ENCODE measurements at regions not wholly inside any gene's neighbourhood (a gene's known extent, or its start where the extent isn't known, plus 50 kb on each side); places are given as distances from the start of the nearest gene placed in this dataset.

DNA sequence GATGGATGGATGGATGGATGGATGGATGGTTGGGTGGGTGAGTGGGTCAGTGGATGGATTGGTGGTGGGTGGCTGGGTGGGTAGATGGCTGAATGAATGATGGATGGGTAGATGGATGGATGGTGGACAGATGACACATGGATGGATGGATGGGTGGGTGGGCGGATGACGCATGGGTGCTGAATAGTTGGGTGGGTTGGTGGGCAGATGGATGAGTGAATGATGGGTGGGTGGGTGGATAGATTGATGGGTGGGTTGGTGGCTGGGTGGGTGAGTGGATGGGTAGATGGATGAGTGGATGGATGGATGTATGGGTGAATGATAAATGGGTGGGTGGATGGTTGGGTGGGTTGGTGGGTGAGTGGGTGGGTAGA, 69.9 kb upstream of the NKX1-1 start:
- intact Hi-C loops (cut with DNase I; ENCODE audit: low total_unique reads), result no loop called here
- Histone ChIP-seq H3K36me3 (no peaks in the 10 kb centered on the region), H3K4me3 (no peak overlapping the region), H3K27me3 (peaks cover 0 to 40% of the 10 kb centered on the region in 2 donors), H3K4me1 (peaks cover 0 to 12% (median 5%) of the 10 kb centered on the region in 4 donors), H3K27ac (no peak overlapping the region), H3K9me3 (peaks cover 0 to 18% (median 16%) of the 10 kb centered on the region in 3 donors)
- no peak for DNase-seq
- TF ChIP-seq, protein P1, sequence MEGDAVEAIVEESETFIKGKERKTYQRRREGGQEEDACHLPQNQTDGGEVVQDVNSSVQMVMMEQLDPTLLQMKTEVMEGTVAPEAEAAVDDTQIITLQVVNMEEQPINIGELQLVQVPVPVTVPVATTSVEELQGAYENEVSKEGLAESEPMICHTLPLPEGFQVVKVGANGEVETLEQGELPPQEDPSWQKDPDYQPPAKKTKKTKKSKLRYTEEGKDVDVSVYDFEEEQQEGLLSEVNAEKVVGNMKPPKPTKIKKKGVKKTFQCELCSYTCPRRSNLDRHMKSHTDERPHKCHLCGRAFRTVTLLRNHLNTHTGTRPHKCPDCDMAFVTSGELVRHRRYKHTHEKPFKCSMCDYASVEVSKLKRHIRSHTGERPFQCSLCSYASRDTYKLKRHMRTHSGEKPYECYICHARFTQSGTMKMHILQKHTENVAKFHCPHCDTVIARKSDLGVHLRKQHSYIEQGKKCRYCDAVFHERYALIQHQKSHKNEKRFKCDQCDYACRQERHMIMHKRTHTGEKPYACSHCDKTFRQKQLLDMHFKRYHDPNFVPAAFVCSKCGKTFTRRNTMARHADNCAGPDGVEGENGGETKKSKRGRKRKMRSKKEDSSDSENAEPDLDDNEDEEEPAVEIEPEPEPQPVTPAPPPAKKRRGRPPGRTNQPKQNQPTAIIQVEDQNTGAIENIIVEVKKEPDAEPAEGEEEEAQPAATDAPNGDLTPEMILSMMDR (IDR thresholded peaks at IDR 0.05), result no peak

GRCh38 chr4:1475277-1476139, 69.3 kb upstream of the NKX1-1 start:
- Histone ChIP-seq H3K27ac (no peak overlapping the region), H3K36me3 (no peaks in the 10 kb centered on the region), H3K27me3 (peaks cover 0 to 46% of the 10 kb centered on the region in 2 donors), H3K4me3 (no peak overlapping the region), H3K4me1 (peaks cover 0 to 12% (median 5%) of the 10 kb centered on the region in 4 donors), H3K9me3 (peaks cover 0 to 12% (median 10%) of the 10 kb centered on the region in 3 donors)
- intact Hi-C loops (cut with DNase I; ENCODE audit: low total_unique reads), result no loop called here
- no peak for DNase-seq
- TF ChIP-seq, protein P1 (IDR thresholded peaks at IDR 0.05), result no peak

GRCh38 chr4:1474126-1475090, 68.2 kb upstream of the NKX1-1 start:
- H3K4me1 ChIP-seq, result peaks cover 0 to 12% (median 5%) of the 10 kb centered on the region in 4 donors
- intact Hi-C loops (cut with DNase I; ENCODE audit: low total_unique reads), result no loop called here
- peaks cover 0 to 57% of the 10 kb centered on the region in 2 donors for H3K27me3 ChIP-seq
- peak in 1 of 2 donors; percentile 37 for DNase-seq
- TF ChIP-seq, protein P1 (IDR thresholded peaks at IDR 0.05), result no peak
- no peak overlapping the region for H3K27ac ChIP-seq
- H3K9me3 ChIP-seq, result peaks cover 0 to 3% (median 0%) of the 10 kb centered on the region in 3 donors
- no peak overlapping the region for H3K4me3 ChIP-seq
- no peaks in the 10 kb centered on the region for H3K36me3 ChIP-seq

- H3K9me3 ChIP-seq, result no peaks in the 10 kb centered on the region
- no peak overlapping the region for H3K4me3 ChIP-seq
- DNase-seq, result peak in 1 of 2 donors; percentile 37
- H3K36me3 ChIP-seq, result no peaks in the 10 kb centered on the region
- H3K27ac ChIP-seq, result no peak overlapping the region
- intact Hi-C loops (cut with DNase I; ENCODE audit: low total_unique reads), result no loop called here
- TF ChIP-seq, protein P1 (IDR thresholded peaks at IDR 0.05), result no peak
- peaks cover 0 to 63% of the 10 kb centered on the region in 2 donors for H3K27me3 ChIP-seq
- peaks cover 0 to 12% (median 5%) of the 10 kb centered on the region in 4 donors for H3K4me1 ChIP-seq
Observed at GRCh38 chr4:1473718-1474117, 67.5 kb upstream of the NKX1-1 start.

DNA sequence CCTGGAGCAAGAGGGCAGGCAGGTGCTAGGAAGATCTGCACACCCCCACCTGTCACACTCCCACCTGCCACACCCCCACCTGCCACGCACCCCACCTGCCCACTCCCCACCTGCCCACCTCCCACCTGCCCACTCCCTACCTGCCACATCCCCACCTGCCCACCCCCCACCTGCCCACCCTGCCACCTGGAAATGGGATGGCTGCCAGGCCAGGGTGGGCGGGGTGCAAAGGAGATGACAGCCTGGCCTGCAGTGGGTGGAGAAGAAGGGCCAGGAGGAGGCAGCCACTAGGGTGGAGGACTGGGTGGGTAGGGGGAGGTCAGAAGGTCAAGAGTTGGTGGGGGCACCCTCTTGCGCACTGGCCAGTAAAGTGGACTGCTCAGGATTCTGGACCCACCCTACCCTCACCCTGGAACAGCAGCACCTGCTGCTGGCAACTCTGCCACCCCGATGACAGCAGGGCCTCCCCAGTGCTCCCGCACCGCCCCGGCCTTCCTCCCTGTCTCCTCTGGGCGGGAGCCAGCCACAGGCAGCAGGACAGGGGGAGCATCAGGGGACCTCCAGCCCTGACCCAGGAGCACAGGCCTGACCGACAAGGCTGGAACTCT, 66.8 kb upstream of the NKX1-1 start:
- no peak overlapping the region for H3K4me3 ChIP-seq
- peaks cover 0 to 64% of the 10 kb centered on the region in 2 donors for H3K27me3 ChIP-seq
- no peak overlapping the region for H3K27ac ChIP-seq
- H3K36me3 ChIP-seq, result no peaks in the 10 kb centered on the region
- TF ChIP-seq, protein P1 (IDR thresholded peaks at IDR 0.05), result no peak
- peak in 1 of 2 donors; percentile 29 for DNase-seq
- peaks cover 0 to under 1% (median 0%) of the 10 kb centered on the region in 3 donors for H3K9me3 ChIP-seq
- peaks cover 0 to 12% (median 5%) of the 10 kb centered on the region in 4 donors for H3K4me1 ChIP-seq
- intact Hi-C loops (cut with DNase I; ENCODE audit: low total_unique reads), result no loop called here
